WTC11 (cell line): ENCODE measurements at regions not wholly inside any gene's neighbourhood (a gene's known extent, or its start where the extent isn't known, plus 50 kb on each side); places are given as distances from the start of the nearest gene placed in this dataset.

Source experiments
- ATAC-seq: fragments of 200-7000 bp; cut with Tn5 transposase; 2 replicates; pipeline ENCODE4 v1.10.0; 2021; ENCODE audit warnings: mild to moderate bottlenecking, moderate library complexity
- CTCF ChIA-PET: fragments of 300-600 bp; sonication (Branson Sonifier 250); formaldehyde crosslinking; loops from one replicate; lab custom pipeline; 2021; ENCODE audit warnings: antibody characterized with exemption; lab: Charles Lee
- POLR2A ChIA-PET: fragments of 350-600 bp; sonication (Branson Sonifier 250); formaldehyde crosslinking; loops from one replicate; lab custom pipeline; 2021; ENCODE audit warnings: antibody characterized with exemption; lab: Charles Lee
- DNase-seq: peaks from one replicate; pipeline ENCODE4 v3.0.0; 2021; ENCODE audit warnings: low spot score
- H3K27ac Mint-ChIP-seq: 2 replicates; pipeline ENCODE4 v1.8.0; 2021; ENCODE audit warnings: mixed read lengths
- H3K27me3 Mint-ChIP-seq: 2 replicates; pipeline ENCODE4 v1.8.0; 2021; ENCODE audit warnings: low read depth, mild to moderate bottlenecking, moderate library complexity, mixed read lengths
- H3K36me3 Mint-ChIP-seq: 2 replicates; pipeline ENCODE4 v1.8.0; 2021; ENCODE audit warnings: mixed read lengths
- H3K4me1 Mint-ChIP-seq: 2 replicates; pipeline ENCODE4 v1.8.0; 2022; ENCODE audit warnings: mixed read lengths
- H3K4me3 Mint-ChIP-seq: 2 replicates; pipeline ENCODE4 v1.8.0; 2021; ENCODE audit warnings: mild to moderate bottlenecking, moderate library complexity, mixed read lengths
- H3K9me3 Mint-ChIP-seq: 2 replicates; pipeline ENCODE4 v1.8.0; 2021; ENCODE audit warnings: mixed read lengths
- ATF2 ChIP-seq: sonication (generic); formaldehyde crosslinking; IDR thresholded peaks from 2 replicates; pipeline ENCODE4 v1.8.1; 2022; ENCODE audit warnings: low read depth, missing genetic modification reagents, borderline replicate concordance
- CTCF ChIP-seq: fragments of 200-600 bp; IDR thresholded peaks from 2 replicates; pipeline ENCODE4 v1.8.0; 2022; ENCODE audit warnings: antibody characterized with exemption
- E2F5 ChIP-seq: sonication (generic); formaldehyde crosslinking; IDR thresholded peaks from 2 replicates; pipeline ENCODE4 v1.8.1; 2022; ENCODE audit warnings: mild to moderate bottlenecking, moderate library complexity, missing genetic modification reagents
- GABPB1 ChIP-seq: sonication (generic); formaldehyde crosslinking; IDR thresholded peaks from 2 replicates; pipeline ENCODE4 v1.8.1; 2023; ENCODE audit warnings: mild to moderate bottlenecking, missing genetic modification reagents
- JUN ChIP-seq: sonication (generic); formaldehyde crosslinking; IDR thresholded peaks from 2 replicates; pipeline ENCODE4 v1.8.0; 2023; ENCODE audit warnings: mild to moderate bottlenecking, missing genetic modification reagents
- KAT7 ChIP-seq: sonication (generic); formaldehyde crosslinking; IDR thresholded peaks from 2 replicates; pipeline ENCODE4 v1.8.1; 2023; ENCODE audit warnings: missing genetic modification reagents, mild to moderate bottlenecking, borderline replicate concordance
- MYBL2 ChIP-seq: sonication (generic); formaldehyde crosslinking; IDR thresholded peaks from 2 replicates; pipeline ENCODE4 v1.8.1; 2023; ENCODE audit warnings: mild to moderate bottlenecking, moderate library complexity, missing genetic modification reagents
- NFATC4 ChIP-seq: fragments of 250-450 bp; sonication (Bioruptor Pico); IDR thresholded peaks from 2 replicates; pipeline ENCODE4 v1.9.0; 2021; ENCODE audit warnings: mild to moderate bottlenecking
- NR1H2 ChIP-seq: sonication (generic); formaldehyde crosslinking; IDR thresholded peaks from 2 replicates; pipeline ENCODE4 v1.9.0; 2021; ENCODE audit warnings: mild to moderate bottlenecking, moderate library complexity, missing genetic modification reagents
- SMAD3 ChIP-seq: sonication (generic); formaldehyde crosslinking; IDR thresholded peaks from 2 replicates; pipeline ENCODE4 v1.8.0; 2022; ENCODE audit warnings: missing genetic modification reagents, mild to moderate bottlenecking, borderline replicate concordance
- ZBTB21 ChIP-seq: sonication (generic); formaldehyde crosslinking; IDR thresholded peaks from 2 replicates; pipeline ENCODE4 v1.8.1; 2023; ENCODE audit warnings: mild to moderate bottlenecking, missing genetic modification reagents, borderline replicate concordance
- ZNF121 ChIP-seq: sonication (generic); formaldehyde crosslinking; IDR thresholded peaks from 2 replicates; pipeline ENCODE4 v1.8.0; 2023; ENCODE audit warnings: missing genetic modification reagents
- ZNF219 ChIP-seq: sonication (generic); formaldehyde crosslinking; IDR thresholded peaks from 2 replicates; pipeline ENCODE4 v1.8.0; 2023; ENCODE audit warnings: missing genetic modification reagents, mild to moderate bottlenecking, borderline replicate concordance
- ZNF263 ChIP-seq: sonication (generic); formaldehyde crosslinking; IDR thresholded peaks from 2 replicates; pipeline ENCODE4 v1.8.1; 2022; ENCODE audit warnings: low read depth, mild to moderate bottlenecking, moderate library complexity, missing genetic modification reagents
- ZNF281 ChIP-seq: sonication (generic); formaldehyde crosslinking; IDR thresholded peaks from 2 replicates; pipeline ENCODE4 v1.8.0; 2023; ENCODE audit warnings: mild to moderate bottlenecking, missing genetic modification reagents
- ZNF317 ChIP-seq: sonication (generic); formaldehyde crosslinking; IDR thresholded peaks from 2 replicates; pipeline ENCODE4 v1.8.1; 2023; ENCODE audit warnings: low read depth, mild to moderate bottlenecking, moderate library complexity, missing genetic modification reagents, borderline replicate concordance
- ZNF425 ChIP-seq: fragments of 250-450 bp; sonication (Bioruptor Pico); conservative IDR thresholded peaks from 2 replicates; pipeline ENCODE4 v1.9.0; 2021; ENCODE audit warnings: mild to moderate bottlenecking

GRCh38 chr7:152551304-152552036 is 115.7 kb upstream of the KMT2C start:
- Mint-ChIP-seq H3K36me3 (no peaks in the 10 kb centered on the region), H3K9me3 (peaks cover 5% of the 10 kb centered on the region; the same call in 1 of the 2 replicates), H3K27ac (no peak overlapping the region), H3K4me3 (no peak overlapping the region), H3K27me3 (no peaks in the 10 kb centered on the region; the same call in 1 of the 2 replicates), H3K4me1 (peaks cover 22% of the 10 kb centered on the region)
- ChIA-PET POLR2A (no interaction called here), CTCF (no interaction called here)
- DNase-seq = no peak
- ATAC-seq = no peak
- TF ChIP-seq ZNF219 = no peak
- TF ChIP-seq ZNF317 = no peak
- TF ChIP-seq NR1H2 (CRISPR knock-in tag) = no peak
- TF ChIP-seq MYBL2 (CRISPR knock-in tag) = no peak
- TF ChIP-seq SMAD3 (CRISPR knock-in tag) = no peak
- no peak for TF ChIP-seq ZNF263
- TF ChIP-seq NFATC4 (CRISPR knock-in tag) = no peak
- no peak for TF ChIP-seq E2F5 (CRISPR knock-in tag)
- TF ChIP-seq ZBTB21 (CRISPR knock-in tag) = no peak
- no peak for TF ChIP-seq ZNF425 (CRISPR knock-in tag)
- no peak for TF ChIP-seq JUN (CRISPR knock-in tag)
- TF ChIP-seq ZNF281 = no peak
- no peak for TF ChIP-seq KAT7
- TF ChIP-seq GABPB1 = no peak
- no peak for TF ChIP-seq ATF2 (CRISPR knock-in tag)

- TF ChIP-seq CTCF (no peak), ZNF121 (CRISPR knock-in tag) (peak; percentile 64; the same call in 1 of the 2 replicates)
- TF ChIP-seq, all 79 proteins: peak for 1
- H3K4me1 Mint-ChIP-seq = peaks cover 38% of the 10 kb centered on the region
- POLR2A ChIA-PET = interaction anchor here (0.7 to 1.1 kb wide), 4 partner anchors 21 to 131 kb away, joined by 3 to 15 read pairs (median 5); no protein-coding TSS in a partner anchor
- H3K27ac Mint-ChIP-seq = peak overlapping the region; percentile 97
- H3K4me3 Mint-ChIP-seq = peak overlapping the region; percentile 65
- no peak for DNase-seq
- peaks cover 5% of the 10 kb centered on the region for H3K36me3 Mint-ChIP-seq
- H3K27me3 Mint-ChIP-seq = no peaks in the 10 kb centered on the region; the same call in 1 of the 2 replicates
- CTCF ChIA-PET = interaction anchor here (0.6 to 1.8 kb wide), 8 partner anchors 9 to 204 kb away, joined by 3 to 8 read pairs (median 4); no protein-coding TSS in a partner anchor
- peaks cover 10% of the 10 kb centered on the region for H3K9me3 Mint-ChIP-seq
- peak; percentile 36 for ATAC-seq
These were observed 109.3 kb upstream of the KMT2C start for GRCh38 chr7:152544971-152545619.
